Hepatocyte (in vitro differentiated cells): ENCODE measurements at regions not wholly inside any gene's neighbourhood (a gene's known extent, or its start where the extent isn't known, plus 50 kb on each side); places are given as distances from the start of the nearest gene placed in this dataset.
A peak's percentile ranks its signal among the peaks of the same experiment; 100 is the strongest.

Experiments
- DNase-seq: peaks from one replicate; pipeline ENCODE4 v3.0.0-alpha.2; 2016; ENCODE audit warnings: low spot score
- H2AFZ ChIP-seq: fragments of 200-600 bp; sonication (generic); 2 replicates; pipeline ENCODE4 v1.6.0; 2016; ENCODE audit warnings: antibody characterized with exemption, mild to moderate bottlenecking
- H3K27ac ChIP-seq: fragments of 200-600 bp; sonication (generic); 2 replicates; pipeline ENCODE4 v1.5.1; 2016; ENCODE audit warnings: mild to moderate bottlenecking
- H3K27me3 ChIP-seq: fragments of 200-600 bp; sonication (generic); 2 replicates; pipeline ENCODE4 v1.6.1; 2016
- H3K36me3 ChIP-seq: fragments of 200-600 bp; sonication (generic); replicated peaks from 2 replicates; pipeline ENCODE4 v1.5.1; 2016; ENCODE audit warnings: low read depth; ENCODE audit not compliant: insufficient read depth
- H3K4me1 ChIP-seq: fragments of 200-600 bp; sonication (generic); 2 replicates; pipeline ENCODE4 v1.5.1; 2016; ENCODE audit warnings: mild to moderate bottlenecking, moderate library complexity; ENCODE audit not compliant: insufficient read depth
- H3K4me2 ChIP-seq: fragments of 200-600 bp; sonication (generic); 2 replicates; pipeline ENCODE4 v1.6.0; 2016
- H3K4me3 ChIP-seq: fragments of 200-600 bp; sonication (generic); 2 replicates; pipeline ENCODE4 v1.5.1; 2016; ENCODE audit warnings: mild to moderate bottlenecking
- H3K79me2 ChIP-seq: fragments of 200-600 bp; sonication (generic); 2 replicates; pipeline ENCODE4 v1.6.0; 2017; ENCODE audit warnings: mild to moderate bottlenecking
- H3K9me2 ChIP-seq: fragments of 200-600 bp; sonication (generic); replicated peaks from 2 replicates; pipeline ENCODE4 v1.6.0; 2017; ENCODE audit warnings: mild to moderate bottlenecking; ENCODE audit not compliant: insufficient read depth
- H3K9me3 ChIP-seq: fragments of 200-600 bp; sonication (generic); 2 replicates; pipeline ENCODE4 v1.5.1; 2016; ENCODE audit warnings: low read depth, mild to moderate bottlenecking
- H4K20me1 ChIP-seq: fragments of 200-600 bp; sonication (generic); 2 replicates; pipeline ENCODE4 v1.6.0; 2016; ENCODE audit warnings: mild to moderate bottlenecking; ENCODE audit not compliant: insufficient read depth, poor library complexity, severe bottlenecking
- EZH2 ChIP-seq: fragments of 200-600 bp; sonication (generic); IDR thresholded peaks from 2 replicates; pipeline ENCODE4 v1.6.1; 2016; ENCODE audit warnings: antibody characterized with exemption, mild to moderate bottlenecking, borderline replicate concordance
- EZH2phosphoT487 ChIP-seq: fragments of 200-600 bp; sonication (generic); IDR thresholded peaks from one replicate; pipeline ENCODE4 v1.6.1; 2018; ENCODE audit warnings: antibody characterized with exemption, mild to moderate bottlenecking, low read depth, moderate library complexity; ENCODE audit not compliant: unreplicated experiment, severe bottlenecking
- WGBS: methylation state at CpG from one replicate; pipeline ENCODE4 v1.1.6; 2016; ENCODE audit warnings: low lambda C conversion rate; ENCODE audit errors: missing lambda C conversion rate; 5-methylcytosine and 5-hydroxymethylcytosine counted together
- TF ChIP-seq, protein P1 (sequence below): fragments of 200-600 bp; sonication (generic); IDR thresholded peaks from 2 replicates; pipeline ENCODE4 v1.5.1; 2016; ENCODE audit warnings: antibody characterized with exemption, mild to moderate bottlenecking; ENCODE audit not compliant: poor library complexity

DNA sequence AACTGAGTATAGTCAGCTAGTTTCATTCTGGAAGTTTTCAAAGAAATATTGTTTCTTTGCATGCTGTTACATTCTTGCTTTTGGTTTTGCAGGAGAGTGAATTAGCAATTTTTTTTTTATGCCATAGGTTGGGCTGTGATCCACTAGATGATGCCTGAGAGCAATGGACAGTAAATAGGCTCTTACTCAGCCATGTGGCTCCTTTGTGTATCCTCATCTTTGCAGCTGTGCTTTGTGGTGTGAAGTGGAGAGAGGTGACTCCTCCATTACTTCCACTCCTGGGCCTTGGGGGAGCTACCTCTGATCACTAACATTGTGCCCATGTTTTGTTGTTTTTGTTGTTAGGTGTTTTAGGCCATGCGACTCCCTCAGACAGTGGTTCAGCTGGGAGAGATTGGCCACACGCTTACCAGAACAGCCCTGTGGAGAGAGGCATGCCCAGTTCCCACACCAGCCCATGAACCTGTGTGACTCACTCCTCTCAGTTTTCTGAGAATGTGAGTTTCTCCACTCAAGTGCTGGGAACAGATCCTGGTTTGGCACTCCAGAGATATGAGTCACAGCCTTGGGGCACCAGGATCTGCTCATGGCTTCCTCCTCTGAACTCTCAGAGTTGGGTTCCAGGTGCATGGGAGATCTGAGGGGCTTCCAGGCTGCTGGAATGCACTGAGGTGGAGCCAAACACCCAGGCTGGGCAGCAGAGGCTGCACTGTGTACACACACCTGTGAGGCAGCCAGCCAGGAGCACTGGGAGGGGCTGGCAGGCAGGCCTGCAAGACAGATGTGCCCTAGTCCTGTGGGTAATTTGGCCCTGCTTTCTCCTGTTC lies 785.3 kb downstream of the ROBO2 start:
- H3K4me2 ChIP-seq: no peak overlapping the region
- WGBS: 78% methylated on average over 2 of the region's 2 CpGs
- DNase-seq: peak; percentile 60

DNA sequence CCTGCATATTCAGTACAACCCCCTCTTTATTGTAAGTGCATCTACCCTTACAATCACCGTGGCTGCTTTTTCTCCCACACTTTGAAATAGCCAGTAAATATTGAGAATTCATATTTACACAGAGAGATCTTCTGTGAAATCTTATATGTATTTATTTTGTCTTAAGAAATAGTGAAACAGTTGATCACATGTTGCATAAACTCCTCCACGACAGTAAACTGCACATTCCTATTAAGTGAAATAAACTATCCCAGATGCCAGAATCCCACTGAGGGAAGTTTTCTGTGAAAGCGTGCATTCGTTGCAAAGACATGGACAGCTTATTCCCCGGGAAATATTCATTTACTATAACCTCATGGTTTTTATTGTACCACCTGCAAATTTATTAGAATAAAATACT lies 796.0 kb downstream of the ROBO2 start:
- DNase-seq: no peak
- Histone ChIP-seq H3K9me2 (no peaks in the 10 kb centered on the region), H2AFZ (no peak overlapping the region), H3K4me3 (no peak overlapping the region), H4K20me1 (no peaks in the 10 kb centered on the region), H3K27ac (no peak overlapping the region), H3K4me1 (no peaks in the 10 kb centered on the region), H3K36me3 (no peaks in the 10 kb centered on the region), H3K79me2 (no peaks in the 10 kb centered on the region), H3K27me3 (no peaks in the 10 kb centered on the region), H3K4me2 (peak overlapping the region; percentile 33), H3K9me3 (no peaks in the 10 kb centered on the region)
- TF ChIP-seq, protein P1, sequence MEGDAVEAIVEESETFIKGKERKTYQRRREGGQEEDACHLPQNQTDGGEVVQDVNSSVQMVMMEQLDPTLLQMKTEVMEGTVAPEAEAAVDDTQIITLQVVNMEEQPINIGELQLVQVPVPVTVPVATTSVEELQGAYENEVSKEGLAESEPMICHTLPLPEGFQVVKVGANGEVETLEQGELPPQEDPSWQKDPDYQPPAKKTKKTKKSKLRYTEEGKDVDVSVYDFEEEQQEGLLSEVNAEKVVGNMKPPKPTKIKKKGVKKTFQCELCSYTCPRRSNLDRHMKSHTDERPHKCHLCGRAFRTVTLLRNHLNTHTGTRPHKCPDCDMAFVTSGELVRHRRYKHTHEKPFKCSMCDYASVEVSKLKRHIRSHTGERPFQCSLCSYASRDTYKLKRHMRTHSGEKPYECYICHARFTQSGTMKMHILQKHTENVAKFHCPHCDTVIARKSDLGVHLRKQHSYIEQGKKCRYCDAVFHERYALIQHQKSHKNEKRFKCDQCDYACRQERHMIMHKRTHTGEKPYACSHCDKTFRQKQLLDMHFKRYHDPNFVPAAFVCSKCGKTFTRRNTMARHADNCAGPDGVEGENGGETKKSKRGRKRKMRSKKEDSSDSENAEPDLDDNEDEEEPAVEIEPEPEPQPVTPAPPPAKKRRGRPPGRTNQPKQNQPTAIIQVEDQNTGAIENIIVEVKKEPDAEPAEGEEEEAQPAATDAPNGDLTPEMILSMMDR: no peak
- TF ChIP-seq EZH2 (no peak), EZH2phosphoT487 (no peak)
- 56% methylated on average over 5 of the region's 5 CpGs for WGBS

More for the DNA sequence above, 785.3 kb downstream of the ROBO2 start:
- no peak for TF ChIP-seq EZH2phosphoT487
- TF ChIP-seq, protein P1: no peak
- Histone ChIP-seq H3K79me2 (no peaks in the 10 kb centered on the region), H3K9me3 (no peaks in the 10 kb centered on the region), H3K4me3 (no peak overlapping the region), H3K9me2 (no peaks in the 10 kb centered on the region), H3K36me3 (no peaks in the 10 kb centered on the region), H3K27me3 (no peaks in the 10 kb centered on the region), H3K27ac (peak overlapping the region; percentile 20), H2AFZ (no peak overlapping the region), H3K4me1 (no peaks in the 10 kb centered on the region), H4K20me1 (no peaks in the 10 kb centered on the region)

DNA sequence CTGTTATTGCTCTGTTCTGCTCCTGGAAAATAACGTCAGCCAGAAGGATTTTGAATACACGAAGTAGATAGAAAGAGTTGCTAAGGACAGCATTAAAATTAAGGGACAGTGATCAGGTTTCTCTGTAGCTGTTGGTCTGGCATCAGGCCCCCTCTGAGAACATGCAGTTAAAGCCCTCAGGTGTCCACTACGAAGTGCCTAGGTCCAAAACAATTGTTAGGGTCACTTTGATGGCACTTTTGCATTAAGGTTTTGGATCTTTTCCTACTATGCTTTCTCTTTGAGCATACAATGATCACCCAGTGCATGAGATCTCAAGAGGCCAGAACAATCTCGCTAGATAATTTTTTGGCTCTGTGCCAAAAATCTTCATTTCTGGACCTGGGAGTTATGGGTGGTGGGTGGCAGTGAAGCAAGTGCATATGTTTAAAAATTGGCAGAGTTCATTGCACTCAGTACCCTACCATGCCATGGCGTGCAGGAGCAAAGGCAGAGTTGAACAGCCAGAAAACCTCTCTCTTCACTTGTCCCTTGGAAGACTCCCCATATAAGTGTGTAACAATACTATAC lies 797.6 kb downstream of the ROBO2 start:
- H3K27me3 ChIP-seq: no peaks in the 10 kb centered on the region
- no peaks in the 10 kb centered on the region for H4K20me1 ChIP-seq
- 75% methylated on average over 5 of the region's 5 CpGs for WGBS
- H3K4me2 ChIP-seq: no peak overlapping the region
- no peaks in the 10 kb centered on the region for H3K79me2 ChIP-seq
- H3K36me3 ChIP-seq: no peaks in the 10 kb centered on the region
- TF ChIP-seq, protein P1: no peak
- TF ChIP-seq EZH2 (no peak), EZH2phosphoT487 (no peak)
- DNase-seq: no peak
- H3K4me1 ChIP-seq: no peaks in the 10 kb centered on the region
- no peaks in the 10 kb centered on the region for H3K9me3 ChIP-seq
- H3K27ac ChIP-seq: no peak overlapping the region
- H3K9me2 ChIP-seq: no peaks in the 10 kb centered on the region
- no peak overlapping the region for H2AFZ ChIP-seq
- H3K4me3 ChIP-seq: no peak overlapping the region
